CD4-positive, alpha-beta T cell treated with Interleukin-17A for 4 hours (primary cell): ENCODE measurements at regions not wholly inside any gene's neighbourhood (a gene's known extent, or its start where the extent isn't known, plus 50 kb on each side); places are given as distances from the start of the nearest gene placed in this dataset.

Experiments
- DNase-seq: peaks from one replicate; pipeline ENCODE4 v3.0.0-alpha.2; 2020; ENCODE audit warnings: mixed read lengths

DNA sequence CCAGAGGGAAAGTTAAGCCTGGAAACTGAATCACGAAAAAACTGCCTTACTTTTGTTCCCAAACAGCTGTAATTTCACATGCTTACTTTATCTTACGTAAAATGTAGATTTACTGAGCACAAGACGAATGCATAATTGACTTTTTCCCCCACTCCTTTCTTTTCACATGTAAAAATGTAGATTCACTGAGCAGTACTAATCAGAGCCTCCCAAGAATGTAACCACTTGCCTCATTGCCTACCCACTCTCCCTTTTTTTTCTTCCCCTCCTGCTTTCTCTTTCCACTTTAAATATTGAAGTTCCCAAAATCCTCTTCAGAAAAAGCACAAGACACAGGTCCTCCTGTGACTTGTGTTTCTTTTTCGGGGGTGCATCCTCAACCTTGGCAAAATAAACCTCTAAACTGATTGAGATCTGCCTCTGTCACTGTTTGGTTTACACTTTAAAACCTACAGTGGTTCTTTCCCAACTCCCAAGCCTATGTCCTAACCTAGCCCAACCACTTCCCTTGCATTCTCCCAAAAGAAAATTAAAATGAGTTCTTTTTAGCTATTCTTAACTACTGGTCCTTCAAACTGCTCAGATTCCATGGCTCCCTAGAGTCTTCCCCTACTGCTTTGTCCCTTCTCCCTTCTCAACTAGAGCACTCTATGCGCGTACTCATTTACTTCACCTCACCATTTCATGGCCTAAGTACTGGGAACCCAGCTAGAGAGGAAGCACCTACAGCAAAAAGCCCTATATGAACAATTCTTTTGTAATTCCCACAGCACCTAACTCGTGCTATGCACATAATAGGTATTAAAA, 236.6 kb upstream of the MKLN1 start:
- DNase-seq, result no peak

GRCh38 chr7:131094685-131095084, 233.0 kb upstream of the MKLN1 start:
- no peak for DNase-seq

DNA sequence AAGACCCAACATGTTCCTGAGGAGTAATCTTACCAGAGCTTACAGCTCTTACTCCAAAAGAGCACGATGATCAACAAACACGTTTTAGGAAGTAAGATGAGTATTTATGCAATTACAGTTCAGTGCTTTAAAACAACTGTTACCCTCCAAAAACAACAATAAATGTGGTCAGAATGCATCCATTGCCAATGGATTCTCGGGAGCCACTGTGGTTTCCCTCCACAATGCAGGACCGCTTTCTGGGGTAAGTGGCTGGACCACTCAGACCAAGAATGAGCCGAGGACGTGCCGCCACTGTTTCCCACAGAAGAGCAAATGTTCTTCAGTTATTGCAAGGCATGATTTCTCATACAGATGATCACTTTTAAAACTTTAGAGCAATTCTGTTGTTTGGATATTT, 232.3 kb upstream of the MKLN1 start:
- no peak for DNase-seq

DNA sequence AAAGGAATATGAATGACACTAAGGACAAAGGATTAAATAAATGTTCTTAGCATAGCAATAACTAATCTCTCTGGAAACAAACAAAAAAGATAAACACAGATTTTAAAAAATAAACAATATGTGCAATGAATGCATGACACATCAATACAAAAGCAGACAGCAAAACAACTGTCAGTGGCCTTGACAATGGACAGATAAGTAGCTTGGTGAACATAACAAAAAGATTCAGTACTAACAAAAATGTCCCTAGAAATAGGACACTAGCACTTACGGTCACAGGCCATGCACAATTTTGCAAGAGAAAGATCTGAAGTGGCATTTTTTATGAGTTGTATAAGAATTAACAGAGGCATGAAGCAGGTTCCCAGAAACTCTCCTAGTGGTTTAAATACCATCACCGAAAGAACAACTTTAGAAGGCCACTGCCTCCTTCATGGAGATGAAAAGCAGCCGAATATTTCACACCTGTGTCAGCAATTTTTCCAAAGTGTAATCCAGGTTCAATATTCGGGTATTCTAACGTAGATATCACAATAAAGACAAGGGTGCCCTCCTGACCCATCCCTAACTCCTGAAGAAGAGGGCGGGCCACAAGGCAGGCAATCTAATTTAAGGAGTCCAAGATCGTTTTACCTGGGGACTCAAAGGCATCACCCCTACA, 231.3 kb upstream of the MKLN1 start:
- no peak for DNase-seq

- DNase-seq, result no peak
Measured at GRCh38 chr7:131097662-131098376, 229.9 kb upstream of the MKLN1 start.

- no peak for DNase-seq
Measured at GRCh38 chr7:131098527-131098926, 229.1 kb upstream of the MKLN1 start.

GRCh38 chr7:131100357-131101054, 227.2 kb upstream of the MKLN1 start:
- DNase-seq, result no peak

DNA sequence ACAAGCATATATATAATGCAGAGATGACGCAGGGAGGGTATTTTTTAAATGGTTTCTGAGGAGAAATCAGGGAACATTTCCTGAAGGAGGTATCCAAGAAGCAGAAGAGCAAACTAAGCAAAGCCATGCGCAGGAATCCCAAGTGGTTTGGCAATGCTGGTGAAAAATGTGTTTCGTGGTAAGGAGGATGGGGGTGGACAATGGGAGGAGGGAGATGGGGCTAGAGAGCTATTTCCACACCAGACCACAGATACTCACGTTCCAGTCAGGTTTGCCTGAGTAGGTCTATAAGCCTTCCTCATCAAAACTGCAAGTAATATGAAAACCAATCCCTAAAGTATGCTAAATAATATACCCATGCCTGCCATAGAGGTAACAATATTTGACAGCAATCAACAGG, 223.7 kb upstream of the MKLN1 start:
- DNase-seq, result no peak

DNA sequence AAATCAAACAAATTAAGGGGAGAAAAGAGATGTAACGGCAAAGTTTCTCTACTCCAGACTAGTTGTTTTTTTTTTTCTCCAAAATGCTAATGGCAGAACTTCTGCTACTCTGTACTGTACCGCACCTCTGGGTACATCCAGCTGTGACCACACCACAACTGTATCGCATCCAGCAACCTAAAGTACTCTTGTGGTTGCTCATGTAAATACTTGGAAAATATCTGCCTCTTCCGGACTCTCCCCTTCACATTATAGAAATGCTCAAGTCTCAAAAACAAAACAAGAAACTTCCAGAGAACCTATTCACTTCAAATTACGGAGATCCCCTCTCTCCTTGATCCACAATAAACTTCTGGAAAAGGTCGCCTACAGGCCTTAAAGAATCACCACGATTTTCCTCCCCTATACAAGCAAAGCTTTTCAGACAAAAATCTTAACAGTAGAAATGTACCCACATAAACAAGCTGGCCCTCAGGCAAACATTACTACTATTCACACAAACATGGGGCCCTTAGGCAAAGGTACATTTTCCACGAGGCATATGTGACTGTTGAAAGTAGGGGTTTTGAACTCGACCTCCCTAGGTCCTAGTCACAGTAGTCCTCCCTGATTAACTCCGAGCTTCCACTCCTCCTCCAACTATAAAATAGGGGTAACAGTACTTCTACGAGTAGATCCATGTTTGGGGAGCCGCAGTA, 222.9 kb upstream of the MKLN1 start:
- DNase-seq, result no peak

DNA sequence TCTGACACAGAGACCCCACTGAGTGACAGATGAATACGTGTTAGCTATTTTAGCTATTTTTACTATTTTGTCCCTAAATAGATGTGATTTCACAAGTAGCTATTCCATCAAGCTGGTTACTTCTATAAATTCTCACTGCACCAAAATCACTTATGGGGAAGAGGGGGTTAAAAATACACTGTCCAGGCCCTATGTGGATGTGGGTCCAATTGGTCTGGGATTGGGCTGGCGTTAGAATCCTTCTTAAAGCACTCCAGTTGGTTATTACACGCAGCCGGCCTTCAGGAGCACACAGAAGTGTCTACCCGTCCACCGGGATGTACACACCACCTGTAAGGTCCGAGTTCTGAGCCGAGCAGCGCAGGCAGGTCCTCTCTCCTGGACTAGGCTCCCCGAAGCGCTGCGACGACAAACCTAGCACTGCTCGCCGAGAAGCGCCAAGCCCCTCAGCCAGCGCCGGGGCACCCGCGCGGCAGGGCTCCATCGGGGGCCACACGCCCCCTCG, 222.3 kb upstream of the MKLN1 start:
- DNase-seq, result no peak

DNA sequence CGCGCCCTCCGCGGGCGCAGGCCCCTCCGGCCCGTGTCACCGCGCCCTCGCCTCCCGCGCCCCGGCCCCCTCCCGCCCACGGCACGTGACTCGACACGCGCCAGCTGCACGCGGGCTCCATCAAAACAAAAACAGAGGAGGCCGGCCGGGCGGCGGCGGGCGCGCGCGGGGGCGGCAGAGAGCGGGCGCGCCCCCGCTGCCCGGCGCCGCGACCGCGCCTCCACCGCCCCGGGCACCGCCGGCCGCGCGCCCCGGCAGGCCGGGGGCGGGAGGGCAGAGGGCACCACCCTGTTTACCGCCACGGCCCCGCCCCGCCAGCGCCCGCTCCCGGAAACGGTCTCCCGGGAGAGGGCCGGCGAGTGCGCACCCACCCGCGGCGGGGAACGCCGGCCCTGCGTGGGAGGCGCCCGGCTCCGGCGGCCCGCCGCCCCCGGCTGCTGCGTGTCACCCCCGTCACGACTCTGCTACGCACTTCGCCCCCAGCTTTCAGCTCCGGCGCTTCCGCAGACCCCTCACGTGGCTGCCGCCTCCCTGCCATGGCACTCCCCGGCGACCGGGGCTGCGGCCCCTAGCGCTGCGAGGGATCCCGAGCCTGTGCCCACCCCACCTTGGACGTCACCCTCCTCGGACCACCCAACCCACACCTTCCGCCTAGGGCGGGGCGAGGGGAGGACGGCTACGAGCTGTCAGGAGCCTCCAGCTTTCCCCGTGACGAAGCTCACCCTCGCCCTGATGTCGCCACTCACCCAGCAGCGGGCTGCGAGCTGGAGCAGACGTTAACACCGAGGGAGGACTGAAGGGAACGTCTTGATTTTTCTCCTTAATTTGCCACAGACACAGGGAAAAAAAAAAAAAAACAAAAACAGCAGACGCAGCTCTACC, 221.6 kb upstream of the MKLN1 start:
- peak; percentile 85 for DNase-seq

GRCh38 chr7:131106681-131107336, 220.9 kb upstream of the MKLN1 start:
- DNase-seq, result peak; percentile 63

GRCh38 chr7:131107337-131108211, 220.1 kb upstream of the MKLN1 start:
- peak; percentile 76 for DNase-seq

- DNase-seq, result peak; percentile 22
Measured at GRCh38 chr7:131108212-131108940, 219.3 kb upstream of the MKLN1 start.

DNA sequence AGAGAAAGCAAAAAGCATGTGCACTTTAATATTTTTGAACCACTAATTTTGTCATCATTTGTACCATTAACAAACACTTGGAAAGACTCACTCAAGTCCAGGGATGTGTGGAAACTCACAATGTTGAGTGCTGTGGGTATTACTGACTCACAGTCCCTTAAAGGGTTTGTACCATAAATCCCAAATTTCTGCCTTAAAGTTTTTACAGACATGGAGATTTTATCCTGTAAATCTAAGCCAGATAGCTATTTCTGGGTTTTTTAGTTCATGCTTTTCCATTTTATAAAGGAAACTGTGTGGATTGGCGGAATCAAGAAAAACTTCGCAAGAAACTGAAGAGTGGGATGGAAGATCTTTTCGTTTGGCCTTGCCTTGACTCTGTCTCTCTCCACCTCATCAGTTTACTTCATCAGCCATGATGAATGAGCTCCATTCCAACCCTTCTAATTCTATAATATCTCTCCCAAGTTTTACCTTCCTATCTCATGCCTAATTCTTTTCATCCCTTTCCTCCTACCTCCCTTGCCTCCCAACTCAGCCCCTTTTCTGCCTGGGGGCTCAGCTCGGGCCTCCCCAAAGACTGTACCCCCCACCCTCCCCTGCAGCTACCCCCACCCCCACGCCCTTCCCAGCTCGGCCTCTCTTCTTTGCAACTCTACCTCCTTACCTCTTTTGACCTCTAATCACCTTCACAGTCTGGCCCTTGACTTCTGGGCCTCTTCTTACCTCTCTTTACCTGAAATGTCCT, 218.5 kb upstream of the MKLN1 start:
- no peak for DNase-seq

DNA sequence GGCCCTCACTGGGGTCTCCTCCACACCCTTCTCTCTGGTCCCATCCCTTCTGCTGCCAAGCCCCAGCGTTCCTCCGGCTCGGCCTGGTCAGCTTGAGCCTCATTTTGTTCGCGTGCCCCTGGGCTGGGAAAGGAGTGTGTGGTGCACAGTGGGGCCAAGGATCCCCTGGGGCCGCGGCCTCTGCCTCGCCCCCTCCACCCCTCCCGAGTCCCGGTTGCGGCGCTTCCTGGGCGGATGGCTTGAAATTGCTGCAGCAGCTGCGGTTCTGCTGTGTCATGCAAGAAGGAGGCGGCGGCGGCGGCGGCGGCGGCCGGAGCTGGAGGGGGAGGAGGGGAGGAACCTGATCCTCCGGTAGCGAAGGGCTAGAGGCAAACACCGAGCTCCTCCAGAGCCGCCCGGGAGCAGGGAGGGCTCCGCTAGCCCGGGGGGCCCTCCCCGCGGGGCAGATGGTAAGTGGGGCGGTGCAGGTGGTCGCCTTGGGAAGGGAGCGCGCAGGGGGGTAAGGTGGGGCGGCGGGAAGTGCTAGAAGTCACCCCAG, 217.8 kb upstream of the MKLN1 start:
- peak; percentile 89 for DNase-seq

- DNase-seq, result no peak
Measured at GRCh38 chr7:131110297-131111080, 217.2 kb upstream of the MKLN1 start.
